OCI-LY3 (cell line): ENCODE measurements at regions not wholly inside any gene's neighbourhood (a gene's known extent, or its start where the extent isn't known, plus 50 kb on each side); places are given as distances from the start of the nearest gene placed in this dataset.
"Not testable (repeated sequence)": the region's sequence is repeated elsewhere in the genome, so short reads cannot be mapped to it uniquely, and the experiment has no call there.

Source experiments
- CTCF ChIP-seq: fragments of 200-600, 300-600 bp; sonication (generic); IDR thresholded peaks from 2 replicates; pipeline ENCODE4 v1.5.1; 2014; ENCODE audit warnings: antibody characterized with exemption, low read length, low read depth
- EZH2phosphoT487 ChIP-seq: fragments of 200-600 bp; shearing (Covaris generic); IDR thresholded peaks from 2 replicates; pipeline ENCODE4 v1.6.1; 2018; ENCODE audit warnings: antibody characterized with exemption, mixed run types, low read depth

GRCh38 chr17:6373599-6373998, 61.3 kb downstream of the AIPL1 start:
- not testable (repeated sequence) for TF ChIP-seq CTCF, EZH2phosphoT487
